Lung (tissue), 11 donors: ENCODE measurements at regions not wholly inside any gene's neighbourhood (a gene's known extent, or its start where the extent isn't known, plus 50 kb on each side); places are given as distances from the start of the nearest gene placed in this dataset.

Experiments
- ATAC-seq: fragments of 200-7000 bp; cut with Tn5 transposase; one replicate; pipeline ENCODE4 v1.9.1; 2020; ENCODE audit warnings: moderate number of reproducible peaks; ENCODE audit not compliant: insufficient read depth, low FRiP score
- DNase-seq, 3 donors: peaks; one replicate each; pipeline ENCODE4 v3.0.0-alpha.2; 2013 to 2017
- H3K27ac ChIP-seq, 2 donors: one replicate each; pipeline ENCODE4 v1.5.1; 2013; ENCODE audit warnings: mild to moderate bottlenecking in 2 of 2, moderate library complexity in 2 of 2, control low read depth in 1 of 2, inconsistent platforms in 1 of 2, low read depth in 1 of 2, low read length in 1 of 2
- H3K27me3 ChIP-seq, 3 donors: one replicate each; pipeline ENCODE4 v1.5.1; 2013; ENCODE audit warnings: low read length in 2 of 3; ENCODE audit not compliant: control insufficient read depth in 3 of 3, insufficient read depth in 3 of 3
- H3K36me3 ChIP-seq, 4 donors: one replicate each; pipeline ENCODE4 v1.5.1; 2013; ENCODE audit warnings: low read length in 4 of 4, mild to moderate bottlenecking in 1 of 4, moderate library complexity in 1 of 4; ENCODE audit not compliant: control insufficient read depth in 4 of 4, insufficient read depth in 4 of 4
- H3K4me1 ChIP-seq, 5 donors: one replicate each; pipeline ENCODE4 v1.5.1; 2013; ENCODE audit warnings: low read length in 5 of 5, mild to moderate bottlenecking in 2 of 5, moderate library complexity in 1 of 5; ENCODE audit not compliant: control insufficient read depth in 5 of 5, insufficient read depth in 5 of 5
- H3K4me3 ChIP-seq: one replicate; pipeline ENCODE4 v1.5.1; 2013; ENCODE audit warnings: mild to moderate bottlenecking, control low read depth, moderate library complexity
- H3K9ac ChIP-seq, 2 donors: one replicate each; pipeline ENCODE4 v1.5.1; 2013; ENCODE audit warnings: low read length in 2 of 2, control low read depth in 1 of 2; ENCODE audit not compliant: insufficient read depth in 1 of 2
- H3K9me3 ChIP-seq, 4 donors: one replicate each; pipeline ENCODE4 v1.5.1; 2013; ENCODE audit warnings: low read length in 3 of 4, mild to moderate bottlenecking in 1 of 4, moderate library complexity in 1 of 4; ENCODE audit not compliant: control insufficient read depth in 4 of 4, insufficient read depth in 3 of 4
- CTCF ChIP-seq: IDR thresholded peaks from 2 replicates; pipeline ENCODE4 v1.5.1; 2012; ENCODE audit warnings: mild to moderate bottlenecking; ENCODE audit errors: control extremely low read depth, extremely low read depth
- WGBS, 2 donors: extraction: QIAGEN DNeasy Blood & Tissue Kit; methylation state at CpG; one replicate each; pipeline ENCODE4 v1.1.7; 2013; 5-methylcytosine and 5-hydroxymethylcytosine counted together
- donor health status: control.
- donor health status: control.
- donor health status: Bipolar disorder and iron deficiency.
- donor health status: healthy.
- donor health status: DM: yes; HTN: yes; CAD: no.

DNA sequence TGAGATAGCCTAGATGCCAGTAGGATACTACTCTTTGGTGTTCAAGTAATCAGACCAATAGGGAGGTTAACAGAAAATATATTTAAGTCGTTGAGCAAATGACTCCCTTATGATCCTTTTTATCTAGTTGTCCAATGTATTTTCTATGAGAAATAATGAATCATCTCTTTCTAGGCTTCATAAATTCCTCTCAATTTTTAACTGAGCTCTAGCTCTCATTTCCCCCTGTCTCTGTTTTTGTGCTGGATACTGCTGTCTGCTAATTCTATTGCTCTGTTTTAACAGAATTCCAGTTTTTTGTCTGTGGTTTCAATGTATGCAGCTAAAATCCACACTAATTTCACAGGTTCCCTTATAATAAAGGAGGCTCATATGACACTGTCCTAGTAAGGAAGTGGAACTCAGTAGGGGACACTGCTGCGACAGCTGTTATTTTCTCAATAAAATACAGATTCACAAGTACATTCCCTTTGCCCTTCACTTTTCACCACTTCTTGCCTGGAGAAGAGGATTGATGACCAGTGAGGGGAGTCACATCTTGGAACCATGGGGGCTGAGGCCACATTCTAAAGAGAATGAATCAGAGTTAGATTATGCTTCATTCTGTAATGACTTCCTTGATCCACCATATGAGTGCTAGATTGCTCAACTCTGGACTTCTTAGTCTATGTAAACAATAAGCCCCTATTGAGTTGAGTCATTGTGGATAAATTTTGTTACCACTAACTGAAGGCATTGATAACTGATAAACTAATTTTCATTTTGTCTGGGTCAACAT lies 558.7 kb upstream of the KCNMB2 start:
- WGBS, 2 donors, result 81 to 89% methylated on average over 2 of the region's 2 CpGs
- Histone ChIP-seq H3K9me3 (no peaks in the 10 kb centered on the region), H3K9ac (no peak overlapping the region), H3K4me3 (no peak overlapping the region), H3K27me3 (no peaks in the 10 kb centered on the region), H3K36me3 (no peaks in the 10 kb centered on the region), H3K4me1 (peaks cover 0 to 18% (median 4%) of the 10 kb centered on the region in 5 donors), H3K27ac (no peak overlapping the region)
- TF ChIP-seq CTCF, result no peak
- no peak for DNase-seq
- no peak for ATAC-seq

GRCh38 chr3:177978946-177979345 lies 557.3 kb upstream of the KCNMB2 start:
- Histone ChIP-seq H3K27me3 (no peaks in the 10 kb centered on the region), H3K9ac (no peak overlapping the region), H3K36me3 (no peaks in the 10 kb centered on the region), H3K4me3 (no peak overlapping the region), H3K27ac (no peak overlapping the region), H3K9me3 (no peaks in the 10 kb centered on the region), H3K4me1 (peaks cover 0 to 18% (median 4%) of the 10 kb centered on the region in 5 donors)
- DNase-seq (peak in 1 of 3 donors; percentile 54), ATAC-seq (no peak)
- no peak for TF ChIP-seq CTCF
- WGBS, 2 donors, result 89 to 100% methylated on average over 1 of the region's 1 CpG

DNA sequence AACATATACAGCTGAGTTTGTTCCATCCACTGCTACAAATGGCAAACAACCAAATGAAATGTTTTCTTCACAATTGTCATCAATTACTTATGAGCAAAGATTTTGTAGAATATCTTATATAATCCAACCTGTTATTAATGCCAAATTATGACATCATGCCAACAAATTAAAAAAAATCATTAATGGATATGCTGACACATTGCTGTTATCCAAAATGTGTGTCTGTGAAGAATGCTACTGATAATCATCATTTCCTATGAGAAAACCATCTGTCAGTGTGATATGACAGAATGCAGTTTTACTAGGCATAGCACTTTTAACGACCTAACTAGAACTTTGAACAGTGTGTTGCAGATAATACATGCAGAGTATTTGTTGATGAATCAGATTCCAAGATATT lies 556.5 kb upstream of the KCNMB2 start:
- Histone ChIP-seq H3K9me3 (no peaks in the 10 kb centered on the region), H3K36me3 (no peaks in the 10 kb centered on the region), H3K4me1 (peaks cover 0 to 18% (median 4%) of the 10 kb centered on the region in 5 donors), H3K27me3 (no peaks in the 10 kb centered on the region), H3K4me3 (no peak overlapping the region), H3K27ac (no peak overlapping the region), H3K9ac (no peak overlapping the region)
- ATAC-seq, result no peak
- WGBS, 2 donors, result 9 to 31% methylated on average over 1 of the region's 1 CpG
- no peak for DNase-seq
- TF ChIP-seq CTCF, result no peak

GRCh38 chr3:177981576-177981975 lies 554.7 kb upstream of the KCNMB2 start:
- Histone ChIP-seq H3K36me3 (no peaks in the 10 kb centered on the region), H3K27me3 (no peaks in the 10 kb centered on the region), H3K4me3 (no peak overlapping the region), H3K9me3 (no peaks in the 10 kb centered on the region), H3K4me1 (peaks cover 0 to 16% (median 4%) of the 10 kb centered on the region in 5 donors), H3K27ac (no peak overlapping the region), H3K9ac (no peak overlapping the region)
- DNase-seq (no peak), ATAC-seq (no peak)
- no peak for TF ChIP-seq CTCF
